GM18511 (cell line): ENCODE measurements at regions not wholly inside any gene's neighbourhood (a gene's known extent, or its start where the extent isn't known, plus 50 kb on each side); places are given as distances from the start of the nearest gene placed in this dataset.
"Not testable (repeated sequence)": the region's sequence is repeated elsewhere in the genome, so short reads cannot be mapped to it uniquely, and the experiment has no call there.

ENCODE experiments used
- ATAC-seq: cut with Tn5 transposase; IDR thresholded peaks from one replicate; pipeline ENCODE4 v1.9.1; 2021; ENCODE audit warnings: mild to moderate bottlenecking, moderate library complexity; ENCODE audit not compliant: unreplicated experiment

DNA sequence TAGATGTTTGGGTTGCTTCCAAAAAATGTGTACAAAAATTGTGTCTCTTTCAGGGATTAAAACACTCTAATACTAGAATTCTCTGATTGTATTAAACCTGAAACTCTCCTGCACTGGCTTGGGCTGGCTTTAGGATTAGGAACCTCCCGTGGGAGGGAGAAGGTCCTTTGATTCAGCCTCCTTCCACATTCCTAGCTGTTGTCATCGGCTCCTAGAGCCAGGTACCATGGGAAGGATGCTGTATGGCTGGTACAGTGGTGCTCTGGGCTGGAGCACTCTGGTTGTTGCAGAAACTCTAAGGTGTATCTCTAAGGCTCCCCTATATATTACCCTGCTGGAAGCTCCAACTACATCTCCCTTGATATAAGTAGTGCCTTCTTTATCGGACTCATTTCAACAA, 245.2 kb upstream of the FOXK1 start:
- ATAC-seq: no peak

DNA sequence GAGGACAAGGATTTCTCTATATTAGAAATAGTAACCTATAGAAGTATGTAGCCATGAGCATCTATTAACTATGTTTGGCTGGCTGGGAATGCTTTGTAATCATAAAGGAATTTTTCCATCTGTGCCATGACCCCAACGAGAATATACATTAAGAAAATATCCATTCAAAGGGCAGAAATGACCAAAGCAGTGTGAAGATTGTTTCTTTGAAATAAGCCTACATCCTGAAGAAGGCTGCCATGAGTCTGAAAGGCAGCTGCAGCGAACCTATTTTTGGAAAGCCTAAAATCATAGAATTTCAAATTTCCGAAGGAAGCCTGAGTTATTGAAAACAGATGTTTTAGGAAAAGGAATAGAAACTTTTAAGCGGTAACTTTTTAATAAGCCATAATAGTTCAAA, 244.2 kb upstream of the FOXK1 start:
- ATAC-seq: no peak

DNA sequence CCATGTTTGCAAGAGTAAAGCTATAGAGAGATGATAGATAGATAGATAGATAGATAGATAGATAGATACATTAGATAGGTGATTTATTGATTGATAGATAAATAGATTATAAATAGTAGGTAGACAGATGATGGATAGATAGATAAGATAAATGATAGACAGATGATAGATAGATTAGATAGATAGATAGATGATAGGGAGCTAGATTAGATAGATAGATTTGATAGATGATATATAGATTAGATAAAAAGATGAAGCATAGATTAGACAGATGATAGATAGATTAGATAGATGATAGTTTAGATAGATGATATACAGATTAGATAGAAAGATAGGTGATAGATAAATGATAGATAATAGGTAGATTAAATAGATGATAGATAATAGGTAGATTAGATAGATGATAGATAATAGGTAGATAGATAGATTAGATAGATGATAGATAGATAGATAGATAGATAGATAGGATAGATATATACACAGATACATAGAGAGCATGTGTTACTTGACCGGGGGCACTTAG, 243.3 kb upstream of the FOXK1 start:
- no peak for ATAC-seq

DNA sequence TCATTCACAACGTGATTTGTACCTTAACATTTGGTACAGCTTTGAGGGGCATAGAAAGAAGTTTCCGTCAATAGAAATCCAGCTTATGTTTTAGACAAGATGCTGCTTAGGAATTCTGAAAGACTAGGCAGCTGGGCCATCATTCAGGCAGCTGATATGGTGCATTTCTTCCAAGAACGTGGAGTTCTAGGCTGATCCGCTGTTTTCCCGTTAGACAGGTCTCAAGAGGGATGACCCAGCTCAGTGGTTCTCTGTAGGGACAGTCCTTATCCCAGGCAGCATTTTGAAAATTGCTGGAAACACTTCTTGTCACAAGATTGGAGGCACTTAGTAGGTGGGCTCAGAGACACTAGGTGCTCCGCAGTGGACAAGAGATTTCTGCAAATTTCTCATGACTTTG, 242.7 kb upstream of the FOXK1 start:
- ATAC-seq: no peak

DNA sequence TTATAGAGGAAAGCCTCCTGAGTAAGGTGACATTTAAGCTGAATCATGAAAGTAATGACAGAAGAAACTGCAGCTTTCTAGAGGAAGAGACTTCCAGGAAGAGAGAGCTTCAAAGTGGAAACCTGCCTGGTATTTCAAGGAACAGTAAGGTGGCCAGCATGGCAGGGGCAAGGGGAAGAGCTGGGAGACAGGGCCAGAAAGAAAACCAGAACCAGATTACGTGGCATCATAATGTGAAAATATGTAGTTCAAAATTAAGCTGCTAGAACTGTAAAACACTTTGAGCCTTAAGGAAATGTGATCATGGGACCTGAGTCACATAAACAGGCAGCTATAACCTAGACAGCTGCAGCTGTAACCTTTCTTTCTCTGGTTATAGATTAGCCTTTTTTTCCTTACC, 238.0 kb upstream of the FOXK1 start:
- ATAC-seq: no peak

DNA sequence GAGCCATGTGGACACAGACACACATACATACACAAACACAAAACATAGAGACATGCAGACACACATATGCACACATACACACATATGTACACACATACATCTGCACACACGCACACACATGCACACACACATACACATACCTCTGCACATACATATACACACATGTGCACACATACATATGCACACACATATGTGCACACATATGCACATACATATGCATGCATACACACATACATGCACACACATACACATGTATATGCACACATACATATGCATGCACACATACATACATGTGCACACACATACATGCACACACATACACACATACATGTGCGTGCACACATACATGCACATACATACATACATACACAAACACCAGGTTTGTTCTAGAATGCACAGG, 236.3 kb upstream of the FOXK1 start:
- no peak for ATAC-seq

DNA sequence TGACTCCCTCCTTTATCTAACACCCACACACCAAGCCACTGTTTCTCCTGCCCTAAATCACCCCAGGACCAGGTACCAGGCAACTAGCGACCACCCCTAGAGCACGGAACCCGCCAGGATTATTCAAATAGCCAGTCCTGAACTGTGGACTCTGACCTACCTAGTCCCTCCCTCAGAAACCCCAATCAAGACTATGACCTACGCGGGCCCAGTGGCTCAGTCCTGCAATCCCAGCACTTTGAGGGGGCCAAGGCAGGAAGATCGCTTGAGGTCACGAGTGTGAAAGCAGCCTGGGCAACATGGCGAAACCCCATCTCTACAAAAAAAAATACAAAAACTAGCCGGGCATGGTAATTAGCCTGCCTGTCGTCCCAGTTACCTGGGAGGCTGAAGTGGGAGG, 232.8 kb upstream of the FOXK1 start:
- no peak for ATAC-seq

DNA sequence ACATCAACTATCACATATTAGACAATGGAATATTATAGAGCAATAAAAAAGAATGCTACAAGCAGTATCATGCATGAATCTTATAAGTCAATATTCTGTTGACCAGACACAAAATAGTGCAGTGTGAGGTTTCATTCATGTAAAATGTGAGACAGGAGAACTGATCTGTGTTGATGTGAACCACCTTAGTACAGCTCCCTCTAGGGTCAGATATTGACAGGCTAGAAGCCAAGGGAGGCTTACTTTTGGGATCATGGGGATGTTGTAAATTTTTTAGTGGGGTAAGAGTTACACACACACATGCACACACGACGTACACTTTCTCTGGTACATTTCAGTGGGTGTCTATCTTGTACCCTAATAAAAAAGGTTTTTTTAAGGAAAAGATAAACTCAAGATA, 231.6 kb upstream of the FOXK1 start:
- ATAC-seq: no peak

DNA sequence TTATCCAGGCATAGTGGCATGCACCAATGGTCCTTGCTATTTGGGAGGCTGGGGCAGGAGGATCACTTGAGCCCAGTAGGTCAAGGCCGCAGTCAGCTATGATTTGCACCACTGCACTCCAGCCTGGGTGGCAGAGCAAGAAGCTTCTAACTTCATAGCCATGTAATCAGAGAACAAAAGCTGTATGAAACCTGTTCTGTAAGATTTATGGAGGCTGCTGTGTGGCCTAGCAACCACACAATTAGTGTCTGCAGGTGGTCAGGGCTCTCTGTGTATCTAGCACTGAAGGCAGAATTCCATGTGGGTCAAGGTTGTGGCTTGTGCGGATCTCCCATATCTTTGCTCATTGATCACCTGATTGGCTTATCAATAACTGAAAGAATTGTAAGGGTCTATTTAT, 221.5 kb upstream of the FOXK1 start:
- ATAC-seq: no peak

DNA sequence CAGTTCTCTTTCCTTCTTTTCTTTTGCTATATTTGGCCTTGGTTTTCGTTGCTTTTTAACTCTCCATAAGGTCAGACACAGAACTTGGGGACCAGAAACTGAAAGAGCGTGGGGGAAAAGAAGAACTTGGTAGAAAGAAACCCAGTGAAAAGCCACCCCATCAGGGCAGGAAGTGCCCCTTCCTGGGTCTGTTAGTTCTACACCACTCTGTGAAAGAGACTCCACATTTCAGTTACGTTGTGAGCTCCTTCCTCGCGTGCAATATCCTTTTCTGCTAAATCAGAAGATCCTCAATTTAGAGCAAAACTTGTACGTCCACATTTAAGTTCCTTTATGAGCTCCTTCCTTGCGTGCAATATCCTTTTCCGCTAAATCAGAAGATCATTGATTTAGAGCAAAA, 220.6 kb upstream of the FOXK1 start:
- ATAC-seq: no peak

DNA sequence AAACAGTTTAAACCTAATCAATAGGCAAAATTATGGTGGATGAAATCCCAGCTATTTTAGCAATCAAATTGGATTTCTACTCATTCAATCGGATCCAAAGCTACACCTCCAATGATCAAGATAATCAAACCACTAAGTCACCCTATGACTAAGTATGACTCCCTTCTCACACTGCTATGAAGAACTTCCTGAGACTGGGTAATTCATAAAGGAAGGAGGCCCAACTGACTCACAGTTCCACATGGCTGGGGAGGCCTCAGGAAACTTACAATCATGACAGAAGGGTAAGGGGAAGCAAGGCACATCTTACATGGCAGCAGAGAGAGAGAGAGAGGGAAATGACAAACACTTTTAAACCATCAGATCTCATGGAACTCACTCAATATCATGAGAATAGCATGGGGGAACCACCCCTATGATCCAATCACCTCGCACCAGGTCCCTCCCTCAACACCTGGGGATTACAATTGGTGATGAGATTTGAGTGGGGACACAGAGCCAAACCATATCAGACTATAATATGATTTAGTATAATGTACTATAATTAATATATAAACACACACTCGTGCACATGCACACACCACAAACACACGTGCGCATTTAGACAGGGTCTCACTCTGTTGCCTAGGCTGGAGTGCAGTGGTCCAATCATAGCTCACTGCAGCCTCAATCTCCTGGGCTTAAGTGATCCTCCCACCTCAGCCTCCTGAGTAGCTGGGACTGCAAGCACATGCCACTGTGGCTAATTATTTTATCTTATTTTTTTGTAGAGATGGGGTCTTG, 213.6 kb upstream of the FOXK1 start:
- ATAC-seq: no peak

DNA sequence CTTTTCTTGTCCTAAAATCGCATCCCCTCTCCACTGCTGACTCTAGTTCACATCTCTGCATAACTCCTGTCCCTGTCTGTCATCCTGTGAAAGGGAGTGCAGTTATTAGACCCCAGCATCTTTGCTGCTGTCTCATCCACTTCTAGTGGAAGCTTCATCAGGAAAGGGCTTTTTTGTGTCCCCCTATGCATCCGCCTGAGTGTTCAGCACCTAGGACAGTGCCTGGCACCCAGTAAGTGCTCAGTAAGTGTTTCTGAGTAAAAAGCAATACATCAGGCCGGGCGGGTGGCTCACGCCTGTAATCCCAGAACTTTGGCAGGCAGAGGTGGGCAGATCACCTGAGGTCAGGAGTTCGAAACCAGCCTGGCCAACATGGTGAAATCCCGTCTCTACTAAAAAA, 211.8 kb upstream of the FOXK1 start:
- ATAC-seq: no peak

DNA sequence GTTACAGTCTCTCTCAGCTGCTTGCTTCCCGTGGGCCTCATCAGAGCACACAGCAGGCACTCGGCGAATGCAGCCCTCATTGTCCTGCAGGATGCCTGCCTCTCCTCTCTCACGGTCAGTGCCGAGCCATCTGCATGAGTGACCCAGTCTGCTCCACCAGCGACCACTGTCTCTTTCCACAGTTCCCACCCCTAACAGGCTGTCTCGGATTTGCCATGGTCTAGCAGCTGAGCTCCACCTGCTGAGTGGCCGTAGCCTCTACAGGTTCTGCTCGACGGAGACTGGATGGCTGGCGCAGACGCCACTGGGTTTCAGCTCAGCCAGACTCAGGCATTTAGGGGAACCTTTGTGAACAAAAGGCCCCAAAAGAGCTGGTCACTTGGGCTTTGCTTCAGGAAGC, 209.4 kb upstream of the FOXK1 start:
- no peak for ATAC-seq

DNA sequence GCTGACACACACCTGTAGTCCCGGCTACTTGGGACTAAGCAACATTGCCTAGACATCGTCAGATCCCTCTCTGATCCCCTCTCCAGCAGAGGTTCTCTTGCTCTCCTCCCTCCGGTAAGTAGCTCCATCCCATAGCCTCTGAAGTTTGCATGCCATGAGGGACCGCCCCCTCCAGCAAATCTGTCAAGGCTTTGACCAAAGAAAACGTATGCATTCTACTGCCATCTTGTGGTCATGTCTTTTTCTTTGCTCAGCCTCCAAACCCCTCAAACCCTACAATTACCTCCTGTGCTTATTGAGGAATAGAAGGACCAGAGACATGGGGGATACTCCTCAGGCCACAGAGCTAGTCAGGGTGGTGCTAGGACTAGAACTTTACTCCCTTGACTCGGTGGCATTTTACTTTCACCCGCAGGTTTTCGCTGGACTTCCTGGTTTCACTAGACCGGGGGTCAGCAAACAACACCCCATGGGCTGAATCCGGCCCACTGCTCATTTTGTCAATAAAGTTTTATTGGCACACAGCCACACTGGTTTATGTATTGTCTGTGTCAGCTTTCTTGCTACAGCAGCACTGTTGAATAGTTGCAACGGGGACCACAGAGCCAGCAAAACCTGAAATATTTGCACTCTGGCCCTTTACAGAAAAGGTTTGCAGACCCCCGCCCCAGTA, 202.6 kb upstream of the FOXK1 start:
- ATAC-seq: no peak

DNA sequence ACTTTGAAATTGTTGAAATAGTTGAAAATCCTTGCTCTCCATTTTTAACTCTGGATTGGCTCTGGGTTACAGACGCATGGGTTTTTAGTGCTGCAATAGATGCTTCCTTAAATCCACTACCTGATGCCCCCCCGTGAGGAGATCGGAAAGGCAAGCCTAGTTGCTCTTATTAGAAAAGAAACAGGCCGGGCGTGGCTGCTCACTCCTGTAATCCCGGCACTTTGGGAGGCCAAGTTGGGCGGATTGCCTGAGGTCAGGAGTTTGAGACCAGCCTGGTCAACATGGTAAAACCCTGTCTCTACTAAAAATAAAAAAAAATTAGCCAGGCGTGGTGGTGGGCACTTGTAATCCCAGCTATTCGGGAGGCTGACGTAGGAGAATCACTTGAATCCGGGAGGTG, 202.0 kb upstream of the FOXK1 start:
- ATAC-seq: not testable (repeated sequence)

DNA sequence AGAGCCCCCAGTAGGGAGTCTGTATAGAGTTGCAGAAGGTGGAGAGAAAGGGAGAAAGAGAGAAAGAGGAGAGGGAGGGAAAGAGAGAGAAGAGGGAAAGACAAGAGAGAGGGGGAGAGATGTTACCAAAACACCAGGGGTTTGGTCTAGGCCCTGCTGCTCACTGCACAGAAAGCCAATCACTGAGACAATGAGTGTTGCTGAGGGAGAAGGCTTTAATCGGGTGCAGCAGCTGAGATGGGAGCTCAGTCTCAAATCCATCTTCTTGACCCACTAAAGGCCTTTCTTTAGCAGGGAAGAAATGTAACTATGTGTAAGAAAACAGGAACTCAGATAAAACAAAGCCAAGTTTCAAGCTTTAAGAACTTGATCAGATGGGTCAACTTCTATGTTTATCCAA, 198.2 kb upstream of the FOXK1 start:
- ATAC-seq: no peak

DNA sequence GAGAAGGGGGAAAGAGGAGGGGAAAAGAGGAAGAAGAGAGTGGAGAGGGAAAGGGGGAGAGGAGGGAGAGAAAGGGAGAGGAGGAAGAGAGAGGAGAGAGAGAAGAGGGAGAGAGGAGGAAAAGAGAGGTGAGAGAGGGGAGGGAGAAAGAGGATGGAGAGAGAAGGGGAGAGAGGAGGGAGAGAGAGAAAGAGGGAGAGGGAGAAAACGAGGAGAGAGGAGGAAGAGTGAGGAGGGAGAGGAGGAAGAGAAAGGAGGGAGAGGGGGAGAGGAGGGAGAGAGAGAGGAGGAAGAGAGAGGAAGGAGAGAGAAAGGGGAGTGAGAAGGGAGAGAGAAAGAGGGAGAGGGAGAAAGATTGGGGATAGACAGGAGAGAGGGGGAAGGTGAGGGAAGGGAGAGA, 197.6 kb upstream of the FOXK1 start:
- no peak for ATAC-seq

DNA sequence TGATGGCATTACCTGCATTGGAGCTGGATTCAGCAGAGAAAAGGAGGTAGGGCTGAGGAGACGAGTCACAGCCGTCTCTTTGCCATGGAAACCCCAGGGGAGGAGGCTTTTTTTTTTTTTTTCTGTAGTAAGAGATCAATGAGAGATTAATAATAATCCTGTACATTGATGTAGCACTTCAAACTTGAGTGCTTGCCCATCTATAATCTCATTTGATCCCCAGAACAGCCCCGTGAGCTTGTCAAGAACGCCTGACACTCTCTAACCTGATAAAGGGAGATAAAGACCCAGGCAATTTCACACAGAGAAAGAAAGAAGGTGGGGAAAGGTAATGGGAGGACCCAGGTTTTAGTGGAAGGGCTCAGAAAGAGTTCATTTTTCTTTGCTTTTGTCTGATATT, 195.2 kb upstream of the FOXK1 start:
- no peak for ATAC-seq

DNA sequence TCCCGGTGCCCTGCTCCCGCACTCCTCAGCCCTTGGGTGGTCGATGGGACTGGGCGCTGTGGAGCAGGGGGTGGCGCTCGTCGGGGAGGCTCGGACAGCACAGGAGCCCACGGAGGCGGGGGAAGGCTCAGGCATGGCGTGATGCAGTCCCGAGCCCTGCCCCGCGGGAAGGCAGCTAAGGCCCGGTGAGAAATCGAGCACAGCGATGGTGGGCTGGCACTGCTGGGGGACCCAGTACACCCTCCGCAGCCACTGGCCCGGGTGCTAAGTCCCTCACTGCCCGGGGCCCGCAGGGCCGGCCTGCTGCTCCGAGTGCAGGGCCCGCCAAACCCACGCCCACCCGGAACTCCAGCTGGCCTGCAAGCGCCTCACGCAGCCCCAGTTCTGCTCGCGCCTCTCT, 185.2 kb upstream of the FOXK1 start:
- ATAC-seq: not testable (repeated sequence)

DNA sequence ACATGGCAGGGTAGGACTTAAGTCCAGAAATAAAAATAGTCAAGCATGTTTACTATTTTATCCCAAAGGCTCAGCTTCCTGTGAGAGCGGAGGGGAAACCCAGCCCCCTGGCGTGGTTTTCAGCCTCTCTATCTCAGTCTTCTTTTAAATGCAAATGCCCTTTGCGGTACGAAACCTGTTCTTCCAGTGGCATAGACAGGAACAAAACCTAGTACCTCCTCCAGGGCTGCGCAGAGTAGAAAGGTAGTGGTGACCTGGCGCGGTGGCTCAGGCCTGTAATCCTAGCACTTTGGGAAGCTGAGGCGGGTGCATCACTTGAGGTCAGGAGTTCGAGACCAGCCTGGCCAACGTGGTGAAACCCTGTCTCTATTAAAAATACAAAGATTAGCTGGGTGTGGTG, 181.3 kb upstream of the FOXK1 start:
- no peak for ATAC-seq

DNA sequence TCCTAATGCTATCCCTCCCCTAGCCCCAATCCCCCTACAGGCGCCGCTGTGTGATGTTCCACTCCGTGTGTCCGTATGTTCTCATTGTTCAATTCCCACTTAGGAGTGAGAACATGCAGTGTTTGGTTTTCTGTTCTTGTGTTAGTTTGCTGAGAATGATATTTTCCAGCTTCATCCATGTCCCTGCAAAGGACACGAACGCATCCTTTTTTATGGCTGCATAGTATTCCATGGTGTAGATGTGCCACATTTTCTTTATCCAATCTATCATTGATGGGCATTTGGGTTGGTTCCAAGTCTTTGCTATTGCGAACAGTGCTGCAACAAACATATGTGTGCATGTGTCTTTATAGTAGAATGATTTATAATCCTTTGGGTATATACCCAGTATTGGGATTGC, 174.2 kb upstream of the FOXK1 start:
- not testable (repeated sequence) for ATAC-seq

DNA sequence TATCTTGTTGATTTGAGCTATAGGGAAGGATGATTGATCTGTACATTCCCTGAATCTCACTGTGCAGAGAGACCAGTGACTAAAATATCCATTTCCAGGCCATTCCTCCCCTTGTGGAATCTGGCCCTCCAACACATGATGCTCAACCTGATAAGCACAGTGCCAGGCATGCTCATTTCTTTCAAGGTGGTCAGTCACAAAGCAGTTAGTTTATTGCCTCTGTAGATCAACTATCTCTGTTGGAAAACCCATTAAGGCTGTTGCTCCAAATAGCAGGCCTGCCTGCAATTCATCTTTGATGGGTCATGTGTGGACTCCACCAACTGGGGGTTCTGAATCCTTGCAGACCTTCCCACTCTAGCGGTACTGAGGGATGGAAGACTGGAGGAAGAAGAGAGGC, 168.6 kb upstream of the FOXK1 start:
- no peak for ATAC-seq
